NCI-H2029 treated with DMSO at 0.1 percent for 48 hours (cell line): ENCODE measurements at regions not wholly inside any gene's neighbourhood (a gene's known extent, or its start where the extent isn't known, plus 50 kb on each side); places are given as distances from the start of the nearest gene placed in this dataset.

Experiments used
- DNase-seq: peaks from one replicate; lab custom pipeline; 2025; lab: John Stamatoyannopoulos, UW

- no peak for DNase-seq
Measured at GRCh38 chr17:68812876-68813584, 142.2 kb downstream of the ABCA8 start.

- DNase-seq, result no peak
Measured at GRCh38 chr17:68809148-68809547, 146.0 kb downstream of the ABCA8 start.

- DNase-seq, result no peak
Measured at GRCh38 chr17:68807998-68808772, 147.0 kb downstream of the ABCA8 start.

GRCh38 chr17:68805609-68806008, 149.6 kb downstream of the ABCA8 start:
- no peak for DNase-seq

GRCh38 chr17:68804777-68805520, 150.2 kb downstream of the ABCA8 start:
- DNase-seq, result no peak

- DNase-seq, result no peak
Measured at GRCh38 chr17:68803164-68803929, 151.8 kb downstream of the ABCA8 start.

- no peak for DNase-seq
Measured at GRCh38 chr17:68801335-68802247, 153.6 kb downstream of the ABCA8 start.

GRCh38 chr17:68800751-68801150, 154.4 kb downstream of the ABCA8 start:
- DNase-seq, result no peak

GRCh38 chr17:68794636-68795434, 160.4 kb downstream of the ABCA8 start:
- DNase-seq, result no peak

GRCh38 chr17:68792873-68793272, 162.3 kb downstream of the ABCA8 start:
- DNase-seq, result no peak

- DNase-seq, result no peak
Measured at GRCh38 chr17:68792042-68792685, 163.0 kb downstream of the ABCA8 start.

- DNase-seq, result no peak
Measured at GRCh38 chr17:68790931-68791330, 164.3 kb downstream of the ABCA8 start.

GRCh38 chr17:68790492-68790891, 164.7 kb downstream of the ABCA8 start:
- no peak for DNase-seq

GRCh38 chr17:68789203-68789962, 165.8 kb downstream of the ABCA8 start:
- no peak for DNase-seq

- no peak for DNase-seq
Measured at GRCh38 chr17:68785565-68786486, 169.4 kb downstream of the ABCA8 start.

- DNase-seq, result no peak
Measured at GRCh38 chr17:68784431-68784830, 170.8 kb downstream of the ABCA8 start.

- no peak for DNase-seq
Measured at GRCh38 chr17:68783861-68784260, 171.3 kb downstream of the ABCA8 start.

GRCh38 chr17:68782789-68783188, 172.4 kb downstream of the ABCA8 start:
- no peak for DNase-seq
